H1 (cell line): ENCODE measurements at regions not wholly inside any gene's neighbourhood (a gene's known extent, or its start where the extent isn't known, plus 50 kb on each side); places are given as distances from the start of the nearest gene placed in this dataset.

ENCODE experiments used
- CHD7 ChIP-seq: fragments of 300-600 bp; sonication (generic); IDR thresholded peaks from 2 replicates; pipeline ENCODE4 v1.7.1; 2012; ENCODE audit warnings: low read length, moderate library complexity, mild to moderate bottlenecking, inconsistent platforms; ENCODE audit not compliant: insufficient replicate concordance

- no peak for TF ChIP-seq CHD7
These were observed 509.4 kb downstream of the MATN1 start (continued) for GRCh38 chr1:30213936-30214335.
